ENCODE measurements at regions not wholly inside any gene's neighbourhood (a gene's known extent, or its start where the extent isn't known, plus 50 kb on each side); places are given as distances from the start of the nearest gene placed in this dataset.

DNA sequence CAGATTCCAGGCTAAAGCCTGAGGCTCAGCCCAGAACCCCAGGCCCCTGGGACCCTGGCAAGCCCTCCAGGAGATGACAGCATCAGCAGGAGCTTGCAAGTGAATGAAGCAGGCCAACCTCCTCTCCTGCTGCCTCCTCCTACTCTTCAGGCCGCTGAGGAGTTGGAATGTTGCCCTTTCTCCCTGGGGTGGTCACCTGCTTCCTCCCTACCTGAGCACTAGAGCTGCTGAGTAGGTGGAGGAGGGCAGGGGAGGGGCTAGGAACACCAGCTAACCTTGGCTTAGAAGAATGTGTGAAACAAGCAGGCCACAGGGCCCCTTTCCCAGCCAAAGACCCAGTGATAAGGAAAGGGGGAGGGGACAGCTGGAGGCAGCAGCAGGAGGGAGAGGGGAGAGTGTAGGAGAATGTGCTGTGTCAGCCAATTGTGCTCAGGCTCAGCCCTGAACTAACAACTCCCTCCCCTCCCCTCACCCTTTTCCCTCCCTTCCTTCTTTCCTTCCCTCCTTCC is 58.0 kb downstream of the PJA1 start:
- H2BK15ac ChIP-seq (ENCODE audit: low read depth, low read length) = no peak overlapping the region
- H3K9me1 ChIP-seq (ENCODE audit: insufficient read depth, low read length) = no peaks in the 10 kb centered on the region
- H3K18ac ChIP-seq (ENCODE audit: low read depth, low read length) = no peak overlapping the region
- H3K27ac ChIP-seq (ENCODE audit: insufficient read depth, low read length) = no peak overlapping the region
- H3K23ac ChIP-seq (ENCODE audit: low read depth, low read length) = no peak overlapping the region
- H3K4me2 ChIP-seq (ENCODE audit: low read depth, low read length) = no peak overlapping the region
- no peak overlapping the region for H4K8ac ChIP-seq (ENCODE audit: low read depth in 2 of 2, low read length in 2 of 2)
- H3K79me1 ChIP-seq (ENCODE audit: low read depth in 1 of 2, low read length in 2 of 2) = no peaks in the 10 kb centered on the region
- intact Hi-C loops (cut with micrococcal nuclease) (no loop called here), in situ Hi-C loops (cut with MboI; ENCODE audit: low sequenced_read_pairs) (no loop called here), dilution Hi-C loops (cut with HindIII; ENCODE audit: low sequenced_read_pairs, unreplicated experiment) (no loop called here)
- ChIA-PET CTCF (no interaction called here), POLR2A (ENCODE audit: unreplicated experiment) (no interaction called here)
- no peak for DNase-seq
- H3K27me3 ChIP-seq (ENCODE audit: control insufficient read depth, insufficient read depth, low read length) = peaks cover 18% of the 10 kb centered on the region
- H3K4ac ChIP-seq (ENCODE audit: low read depth, low read length) = no peak overlapping the region
- no peak overlapping the region for H2BK20ac ChIP-seq (ENCODE audit: low read depth, low read length)
- no peaks in the 10 kb centered on the region; the same call in 1 of the 2 replicates for H3K9me3 ChIP-seq (ENCODE audit: control insufficient read depth, insufficient read depth, low read length)
- no peak for TF ChIP-seq BHLHE40 (IDR thresholded peaks at IDR 0.05; ENCODE audit: low read depth, low read length)
- TF ChIP-seq MAFK (IDR thresholded peaks at IDR 0.05; ENCODE audit: low read depth, low read length) = peak; percentile 90
- no peak overlapping the region for H3K9ac ChIP-seq (ENCODE audit: low read depth, low read length)
- H2BK5ac ChIP-seq (ENCODE audit: low read depth, low read length, poor library complexity, severe bottlenecking) = no peak overlapping the region
- H2AK5ac ChIP-seq (ENCODE audit: low read depth, low read length) = no peak overlapping the region
- H2AK9ac ChIP-seq (replicated peaks; ENCODE audit: low read depth, low read length, poor library complexity) = no peak overlapping the region
- no peak overlapping the region for H2AFZ ChIP-seq (replicated peaks; ENCODE audit: low read length, poor library complexity)
- 0 out of 2 replicates have a peak, but pooled peaks cover 5% of the 10 kb centered on the region for H4K20me1 ChIP-seq (ENCODE audit: insufficient read depth, low read length)
- whole genome bisulfite sequencing, 2 experiments (ENCODE audit: extremely low coverage in 2 of 2, insufficient read length in 1 of 2) = no CpG with 5 or more reads among the region's 1 CpG
- no peak overlapping the region for H3K14ac ChIP-seq (replicated peaks; ENCODE audit: low read depth, low read length)
- no TSS peak for BruUV-seq (replicated peaks)
- H3K56ac ChIP-seq (ENCODE audit: extremely low read depth, insufficient read depth, low read length) = no peak overlapping the region
- no peak overlapping the region for H4K5ac ChIP-seq (ENCODE audit: low read depth, low read length)
- H4K91ac ChIP-seq (ENCODE audit: insufficient read depth, low read depth, low read length) = no peak overlapping the region
- no peak overlapping the region for H3K4me3 ChIP-seq (ENCODE audit: insufficient read depth, low read depth, low read length)
- H3K4me1 ChIP-seq (ENCODE audit: control insufficient read depth, insufficient read depth, low read length) = peaks cover 6% of the 10 kb centered on the region; the same call in 1 of the 2 replicates
- no peak overlapping the region for H2BK120ac ChIP-seq (ENCODE audit: low read depth, low read length)
- no peaks in the 10 kb centered on the region for H3K36me3 ChIP-seq (ENCODE audit: control insufficient read depth, insufficient read depth, low read length)
- ATAC-seq (ENCODE audit: low read depth) = no peak

Measured in IMR-90 (cell line).